H1 (cell line): ENCODE measurements at regions not wholly inside any gene's neighbourhood (a gene's known extent, or its start where the extent isn't known, plus 50 kb on each side); places are given as distances from the start of the nearest gene placed in this dataset.

Source experiments
- CTCF ChIA-PET: fragments of 300-600 bp; sonication (Branson Sonifier 250); formaldehyde crosslinking; loops from one replicate; lab custom pipeline; 2021; ENCODE audit not compliant: partially characterized antibody; lab: Charles Lee
- POLR2A ChIA-PET: fragments of 300-600 bp; sonication (Branson Sonifier 250); formaldehyde crosslinking; loops from one replicate; lab custom pipeline; 2021; ENCODE audit warnings: inconsistent platforms; ENCODE audit not compliant: partially characterized antibody; lab: Charles Lee
- DNase-seq, 2 experiments: peaks; one replicate each; pipeline versions ENCODE4 v3.0.0 to v3.0.0-alpha.2; 2010 to 2022; ENCODE audit warnings: low spot score in 2 of 2, low read depth in 1 of 2, mixed read lengths in 1 of 2
- FAIRE-seq: peaks from 2 replicates; lab custom pipeline; 2011; peaks lifted over from hg19 to GRCh38; lab: Jason Lieb, UNC
- H2AFZ ChIP-seq: 2 replicates; pipeline ENCODE4 v1.8.1; 2012; ENCODE audit warnings: low read length, inconsistent platforms
- H2AK5ac ChIP-seq: 2 replicates; pipeline ENCODE4 v1.6.1; 2013; ENCODE audit warnings: low read depth, low read length
- H2BK120ac ChIP-seq: replicated peaks from 2 replicates; pipeline ENCODE3; 2013; ENCODE audit warnings: low read depth, low read length, inconsistent platforms
- H2BK12ac ChIP-seq: 2 replicates; pipeline ENCODE4 v1.6.1; 2013; ENCODE audit warnings: low read depth, low read length
- H2BK15ac ChIP-seq: 2 replicates; pipeline ENCODE4 v1.6.1; 2013; ENCODE audit warnings: low read length
- H2BK20ac ChIP-seq: 2 replicates; pipeline ENCODE4 v1.6.1; 2013; ENCODE audit warnings: low read length
- H2BK5ac ChIP-seq: 2 replicates; pipeline ENCODE4 v1.6.1; 2013; ENCODE audit warnings: low read depth, low read length
- H3K14ac ChIP-seq: 2 replicates; pipeline ENCODE4 v1.6.1; 2013; ENCODE audit warnings: inconsistent platforms; ENCODE audit not compliant: insufficient read length
- H3K18ac ChIP-seq: 2 replicates; pipeline ENCODE4 v1.6.1; 2013; ENCODE audit warnings: low read length; ENCODE audit errors: extremely low read depth
- H3K23ac ChIP-seq: 2 replicates; pipeline ENCODE4 v1.6.1; 2013; ENCODE audit warnings: inconsistent platforms; ENCODE audit not compliant: insufficient read length
- H3K23me2 ChIP-seq: 2 replicates; pipeline ENCODE4 v1.6.1; 2013; ENCODE audit warnings: low read depth, low read length
- H3K27ac ChIP-seq: 2 replicates; pipeline ENCODE4 v1.6.1; 2011; ENCODE audit warnings: low read depth, low read length, inconsistent platforms
- H3K27me3 ChIP-seq, 4 experiments: replicated peaks in 1 of 4; 1 replicate in 1 of 4; 2 replicates in 3 of 4; pipeline versions ENCODE4 v1.6.1 to v1.8.1; 2011 to 2013; ENCODE audit warnings: low read length in 3 of 4, mild to moderate bottlenecking in 3 of 4, inconsistent platforms in 2 of 4, mixed read lengths in 2 of 4, moderate library complexity in 1 of 4; ENCODE audit not compliant: control insufficient read depth in 3 of 4, insufficient read depth in 3 of 4; ENCODE audit errors: extremely low read depth in 1 of 4
- H3K36me3 ChIP-seq, 4 experiments: 2 replicates each; pipeline versions ENCODE4 v1.6.1 to v1.8.1; 2011 to 2013; ENCODE audit warnings: mild to moderate bottlenecking in 4 of 4, low read length in 3 of 4, moderate library complexity in 2 of 4, control low read depth in 1 of 4, inconsistent platforms in 1 of 4; ENCODE audit not compliant: insufficient read depth in 4 of 4, control insufficient read depth in 2 of 4
- H3K4ac ChIP-seq: replicated peaks from 2 replicates; pipeline ENCODE3; 2013; ENCODE audit warnings: low read length, low read depth, mixed read lengths, inconsistent platforms; ENCODE audit not compliant: insufficient read length
- H3K4me1 ChIP-seq, 4 experiments: replicated peaks in 1 of 4; 1 replicate in 1 of 4; 2 replicates in 3 of 4; pipeline versions ENCODE4 v1.6.1 to v1.8.1; 2011 to 2013; ENCODE audit warnings: low read length in 3 of 4, inconsistent platforms in 2 of 4, mixed read lengths in 1 of 4; ENCODE audit not compliant: insufficient read depth in 4 of 4, control insufficient read depth in 3 of 4
- H3K4me2 ChIP-seq, 2 experiments: 2 replicates each; pipeline versions ENCODE4 v1.6.1 to v1.8.1; 2011 to 2013; ENCODE audit warnings: low read depth in 2 of 2, low read length in 2 of 2, control low read depth in 1 of 2, inconsistent platforms in 1 of 2, mild to moderate bottlenecking in 1 of 2; ENCODE audit not compliant: insufficient read depth in 1 of 2
- H3K4me3 ChIP-seq, 4 experiments: fragments of 200-600, 300-600 bp in 1 of 4; sonication (generic), shearing (Covaris generic), sonication (Bioruptor Twin) in 1 of 4; 2 replicates each; pipeline versions ENCODE4 v1.5.1 to v1.8.1; 2011 to 2016; ENCODE audit warnings: low read length in 4 of 4, low read depth in 3 of 4, control low read depth in 2 of 4, inconsistent platforms in 2 of 4, mild to moderate bottlenecking in 2 of 4, mixed read lengths in 1 of 4, moderate library complexity in 1 of 4; ENCODE audit not compliant: insufficient read depth in 2 of 4; ENCODE audit errors: extremely low read depth in 1 of 4
- H3K56ac ChIP-seq: replicated peaks from 2 replicates; pipeline ENCODE3; 2013; ENCODE audit warnings: low read depth, mild to moderate bottlenecking, mixed read lengths, low read length, inconsistent platforms; ENCODE audit not compliant: insufficient read length
- H3K79me1 ChIP-seq: 2 replicates; pipeline ENCODE4 v1.6.1; 2013; ENCODE audit warnings: low read depth, low read length, control low read depth
- H3K79me2 ChIP-seq, 2 experiments: 2 replicates each; pipeline versions ENCODE4 v1.6.1 to v1.8.1; 2012 to 2013; ENCODE audit warnings: low read length in 2 of 2, mild to moderate bottlenecking in 2 of 2, inconsistent platforms in 1 of 2; ENCODE audit not compliant: insufficient read depth in 2 of 2, control insufficient read depth in 1 of 2
- H3K9ac ChIP-seq, 4 experiments: replicated peaks in 1 of 4; 1 replicate in 1 of 4; 2 replicates in 3 of 4; pipeline versions ENCODE4 v1.6.1 to v1.8.1; 2011 to 2013; ENCODE audit warnings: low read depth in 3 of 4, low read length in 3 of 4, control low read depth in 2 of 4, mild to moderate bottlenecking in 2 of 4, moderate library complexity in 2 of 4, inconsistent platforms in 1 of 4; ENCODE audit errors: extremely low read depth in 1 of 4
- H3K9me3 ChIP-seq, 2 experiments: 2 replicates each; pipeline versions ENCODE4 v1.6.1 to v1.8.1; 2012 to 2013; ENCODE audit warnings: mild to moderate bottlenecking in 2 of 2, moderate library complexity in 2 of 2, control low read depth in 1 of 2, inconsistent platforms in 1 of 2, low read depth in 1 of 2, low read length in 1 of 2, mixed read lengths in 1 of 2; ENCODE audit not compliant: insufficient read depth in 2 of 2
- H4K20me1 ChIP-seq, 2 experiments: replicated peaks in 1 of 2; 2 replicates each; pipeline versions ENCODE3 to v1.8.1; 2011 to 2013; ENCODE audit warnings: inconsistent platforms in 2 of 2, low read length in 2 of 2, mild to moderate bottlenecking in 1 of 2; ENCODE audit not compliant: insufficient read depth in 2 of 2, control insufficient read depth in 1 of 2
- H4K5ac ChIP-seq: 2 replicates; pipeline ENCODE4 v1.6.1; 2013; ENCODE audit warnings: low read length, low read depth, mixed read lengths, inconsistent platforms; ENCODE audit not compliant: insufficient read length
- H4K8ac ChIP-seq: 2 replicates; pipeline ENCODE4 v1.8.0; 2013; ENCODE audit warnings: mild to moderate bottlenecking, moderate library complexity, low read length, inconsistent platforms; ENCODE audit not compliant: insufficient read depth; ENCODE audit errors: extremely low read depth
- H4K91ac ChIP-seq: replicated peaks from 2 replicates; pipeline ENCODE3; 2013; ENCODE audit warnings: low read length, mixed read lengths, inconsistent platforms; ENCODE audit not compliant: insufficient read length
- BACH1 ChIP-seq: IDR thresholded peaks from 2 replicates; pipeline ENCODE4 v1.6.1; 2012; ENCODE audit warnings: low read length, improper control_type of control experiment
- CEBPB ChIP-seq: IDR thresholded peaks from 2 replicates; pipeline ENCODE4 v1.6.1; 2012; ENCODE audit warnings: low read depth, low read length
- GABPA ChIP-seq: IDR thresholded peaks from 2 replicates; pipeline ENCODE4 v1.6.1; 2011; ENCODE audit warnings: mild to moderate bottlenecking, low read length, moderate library complexity, borderline replicate concordance; ENCODE audit not compliant: insufficient read depth
- JUN ChIP-seq: IDR thresholded peaks from 2 replicates; pipeline ENCODE4 v1.6.1; 2011; ENCODE audit warnings: low read depth, mild to moderate bottlenecking, improper control_type of control experiment, low read length
- KDM1A ChIP-seq: fragments of 200-600, 300-600 bp; sonication (generic); IDR thresholded peaks from 2 replicates; pipeline ENCODE4 v1.7.1; 2016; ENCODE audit warnings: mild to moderate bottlenecking, low read length, borderline replicate concordance
- KDM4A ChIP-seq: IDR thresholded peaks from one replicate; pipeline ENCODE4 v1.7.1; 2012; ENCODE audit warnings: low read depth, mild to moderate bottlenecking, moderate library complexity, low read length, inconsistent platforms; ENCODE audit not compliant: severe bottlenecking
- RXRA ChIP-seq: IDR thresholded peaks from 2 replicates; pipeline ENCODE4 v1.6.1; 2011; ENCODE audit warnings: low read depth, mild to moderate bottlenecking, low read length, moderate library complexity; ENCODE audit not compliant: insufficient read depth
- ZNF274 ChIP-seq: IDR thresholded peaks from 2 replicates; pipeline ENCODE4 v1.7.0; 2012; ENCODE audit warnings: low read length, borderline replicate concordance; ENCODE audit errors: extremely low read depth
- WGBS, 2 experiments: shearing (Covaris generic) in 1 of 2; methylation state at CpG; one replicate each; pipeline versions ENCODE4 v1.1.6 to v1.1.7; 2013 to 2015; ENCODE audit warnings: low lambda C conversion rate in 2 of 2, mixed read lengths in 2 of 2, inconsistent platforms in 1 of 2, low coverage in 1 of 2, missing lambda C conversion rate in 1 of 2; ENCODE audit not compliant: insufficient replicate concordance in 2 of 2, insufficient coverage in 1 of 2, insufficient read length in 1 of 2; ENCODE audit errors: extremely low coverage in 1 of 2, missing lambda C conversion rate in 1 of 2; 5-methylcytosine and 5-hydroxymethylcytosine counted together

GRCh38 chr14:82422230-82422629 is 888.6 kb upstream of the SEL1L start:
- ChIA-PET POLR2A (no interaction called here), CTCF (no interaction called here)
- no peak overlapping the region for H2BK5ac ChIP-seq
- no peaks in the 10 kb centered on the region for H3K9me3 ChIP-seq
- no peaks in the 10 kb centered on the region; a peak in 1 of 8 replicates for H3K36me3 ChIP-seq
- H3K23me2 ChIP-seq, result no peaks in the 10 kb centered on the region
- H3K4ac ChIP-seq, result no peak overlapping the region
- DNase-seq (no peak), FAIRE-seq (no peak)
- no peak overlapping the region for H3K56ac ChIP-seq
- 92% methylated on average over 1 of the region's 1 CpG; no CpG with 5 or more reads in 1 of the 2 experiments for WGBS, 2 experiments
- no peak overlapping the region for H2AK5ac ChIP-seq
- 0 out of 7 replicates have a peak, but pooled peaks cover 0 to 4% (median 0%) of the 10 kb centered on the region in 4 experiments for H3K4me1 ChIP-seq
- H2BK20ac ChIP-seq, result no peak overlapping the region
- H4K8ac ChIP-seq, result no peak overlapping the region
- H2AFZ ChIP-seq, result no peak overlapping the region
- H3K4me2 ChIP-seq, result no peak overlapping the region
- no peaks in the 10 kb centered on the region for H3K79me2 ChIP-seq
- no peaks in the 10 kb centered on the region for H3K79me1 ChIP-seq
- H4K5ac ChIP-seq, result no peak overlapping the region
- H2BK120ac ChIP-seq, result no peak overlapping the region
- H3K14ac ChIP-seq, result no peak overlapping the region
- no peak overlapping the region for H2BK12ac ChIP-seq
- no peak overlapping the region for H3K18ac ChIP-seq
- H3K27ac ChIP-seq, result no peak overlapping the region
- H3K9ac ChIP-seq, result no peak overlapping the region
- H2BK15ac ChIP-seq, result no peak overlapping the region
- no peak overlapping the region for H4K91ac ChIP-seq
- no peak overlapping the region for H3K4me3 ChIP-seq
- H3K27me3 ChIP-seq, result no peaks in the 10 kb centered on the region
- H3K23ac ChIP-seq, result no peak overlapping the region
- no peaks in the 10 kb centered on the region for H4K20me1 ChIP-seq
- TF ChIP-seq KDM4A, result no peak
- TF ChIP-seq KDM1A, result no peak
- no peak for TF ChIP-seq BACH1
- TF ChIP-seq CEBPB, result peak; percentile 67
- no peak for TF ChIP-seq JUN
- no peak for TF ChIP-seq ZNF274
- TF ChIP-seq RXRA, result no peak
- no peak for TF ChIP-seq GABPA
- TF ChIP-seq, all 59 proteins: peak for 1
